ENCODE measurements at regions not wholly inside any gene's neighbourhood (a gene's known extent, or its start where the extent isn't known, plus 50 kb on each side); places are given as distances from the start of the nearest gene placed in this dataset.

GRCh38 chr3:1943395-1944118, 155.1 kb upstream of the CNTN4 start:
- Histone ChIP-seq H3K27me3 (no peaks in the 10 kb centered on the region), H3K9me3 (replicated peaks in 1 of 3) (no peaks in the 10 kb centered on the region), H3K27ac (no peak overlapping the region), H3K4me1 (replicated peaks in 1 of 2) (no peaks in the 10 kb centered on the region), H3K36me3 (replicated peaks in 1 of 2) (no peaks in the 10 kb centered on the region), H3K4me3 (no peak overlapping the region)
- DNase-seq, result no peak
- intact Hi-C loops (cut with DNase I), result no loop called here
- no peak for TF ChIP-seq POLR2A (IDR thresholded peaks at IDR 0.05)
- TF ChIP-seq, protein P1, sequence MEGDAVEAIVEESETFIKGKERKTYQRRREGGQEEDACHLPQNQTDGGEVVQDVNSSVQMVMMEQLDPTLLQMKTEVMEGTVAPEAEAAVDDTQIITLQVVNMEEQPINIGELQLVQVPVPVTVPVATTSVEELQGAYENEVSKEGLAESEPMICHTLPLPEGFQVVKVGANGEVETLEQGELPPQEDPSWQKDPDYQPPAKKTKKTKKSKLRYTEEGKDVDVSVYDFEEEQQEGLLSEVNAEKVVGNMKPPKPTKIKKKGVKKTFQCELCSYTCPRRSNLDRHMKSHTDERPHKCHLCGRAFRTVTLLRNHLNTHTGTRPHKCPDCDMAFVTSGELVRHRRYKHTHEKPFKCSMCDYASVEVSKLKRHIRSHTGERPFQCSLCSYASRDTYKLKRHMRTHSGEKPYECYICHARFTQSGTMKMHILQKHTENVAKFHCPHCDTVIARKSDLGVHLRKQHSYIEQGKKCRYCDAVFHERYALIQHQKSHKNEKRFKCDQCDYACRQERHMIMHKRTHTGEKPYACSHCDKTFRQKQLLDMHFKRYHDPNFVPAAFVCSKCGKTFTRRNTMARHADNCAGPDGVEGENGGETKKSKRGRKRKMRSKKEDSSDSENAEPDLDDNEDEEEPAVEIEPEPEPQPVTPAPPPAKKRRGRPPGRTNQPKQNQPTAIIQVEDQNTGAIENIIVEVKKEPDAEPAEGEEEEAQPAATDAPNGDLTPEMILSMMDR (IDR thresholded peaks at IDR 0.05), result no peak
- 42 to 46% (median 43%) methylated on average over 6 of the region's 6 CpGs for WGBS, 4 donors

- TF ChIP-seq POLR2A (IDR thresholded peaks at IDR 0.05), result no peak
- TF ChIP-seq, protein P1 (IDR thresholded peaks at IDR 0.05), result no peak
- Histone ChIP-seq H3K36me3 (replicated peaks in 1 of 2) (no peaks in the 10 kb centered on the region), H3K27me3 (no peaks in the 10 kb centered on the region), H3K4me1 (replicated peaks in 1 of 2) (no peaks in the 10 kb centered on the region), H3K4me3 (no peak overlapping the region), H3K9me3 (replicated peaks in 1 of 3) (no peaks in the 10 kb centered on the region), H3K27ac (no peak overlapping the region)
- DNase-seq, result no peak
- intact Hi-C loops (cut with DNase I), result no loop called here
Measured at GRCh38 chr3:1945698-1946097, 153.0 kb upstream of the CNTN4 start.

DNA sequence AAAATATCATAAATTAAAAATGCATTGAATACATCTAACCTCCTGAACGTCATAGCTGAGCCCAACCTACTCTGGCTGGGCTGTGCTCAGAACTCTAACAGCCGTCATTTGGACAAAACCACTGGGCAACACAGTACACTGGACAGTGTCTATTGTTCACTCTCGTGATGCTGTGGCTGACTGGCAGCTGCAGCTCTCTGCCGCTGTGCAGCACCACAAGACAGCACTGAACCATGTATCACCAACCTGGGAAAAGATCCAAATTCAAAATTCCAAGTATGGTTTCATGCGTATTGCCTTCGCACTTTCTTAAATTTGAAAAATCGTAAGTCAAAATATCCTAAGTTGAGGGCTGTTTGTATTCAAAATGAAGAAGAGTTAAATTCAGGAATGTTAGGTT, 145.1 kb upstream of the CNTN4 start:
- DNase-seq, result no peak
- Histone ChIP-seq H3K4me3 (no peak overlapping the region), H3K36me3 (replicated peaks in 1 of 2) (no peaks in the 10 kb centered on the region), H3K27me3 (no peaks in the 10 kb centered on the region), H3K4me1 (replicated peaks in 1 of 2) (no peaks in the 10 kb centered on the region), H3K9me3 (replicated peaks in 1 of 3) (no peaks in the 10 kb centered on the region), H3K27ac (no peak overlapping the region)
- 76 to 86% (median 82%) methylated on average over 7 of the region's 7 CpGs for WGBS, 4 donors
- intact Hi-C loops (cut with DNase I), result no loop called here
- TF ChIP-seq POLR2A (IDR thresholded peaks at IDR 0.05), result no peak
- TF ChIP-seq, protein P1 (IDR thresholded peaks at IDR 0.05), result no peak

DNA sequence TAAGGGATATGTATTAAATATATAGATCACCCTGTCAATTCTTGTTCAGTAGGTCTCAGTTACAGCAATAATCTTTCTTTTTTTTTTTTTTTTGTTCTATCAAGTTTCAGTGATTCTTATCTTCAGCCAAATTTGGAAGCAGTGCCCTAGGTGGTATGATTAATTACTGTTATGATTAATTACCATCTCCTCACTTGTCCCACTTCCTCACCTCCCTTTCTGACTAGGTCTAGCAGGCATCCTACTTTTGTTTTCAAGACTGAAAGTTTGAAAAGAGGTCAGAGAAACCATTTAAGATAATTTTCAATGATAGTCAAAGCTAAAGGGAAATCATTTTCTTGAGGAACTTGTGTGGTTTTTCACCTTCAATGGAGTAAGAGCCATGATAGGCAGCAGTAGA, 144.0 kb upstream of the CNTN4 start:
- no peak for TF ChIP-seq POLR2A (IDR thresholded peaks at IDR 0.05)
- TF ChIP-seq, protein P1 (IDR thresholded peaks at IDR 0.05), result no peak
- no peaks in the 10 kb centered on the region for H3K4me1 ChIP-seq (replicated peaks in 1 of 2)
- DNase-seq, result no peak

More for the DNA sequence above, 144.0 kb upstream of the CNTN4 start:
- Histone ChIP-seq H3K27me3 (no peaks in the 10 kb centered on the region), H3K27ac (no peak overlapping the region), H3K9me3 (replicated peaks in 1 of 3) (no peaks in the 10 kb centered on the region), H3K36me3 (replicated peaks in 1 of 2) (no peaks in the 10 kb centered on the region), H3K4me3 (no peak overlapping the region)
- intact Hi-C loops (cut with DNase I), result no loop called here

Measured in adrenal gland (tissue), 9 donors.